ENCODE measurements at regions not wholly inside any gene's neighbourhood (a gene's known extent, or its start where the extent isn't known, plus 50 kb on each side); places are given as distances from the start of the nearest gene placed in this dataset.

DNA sequence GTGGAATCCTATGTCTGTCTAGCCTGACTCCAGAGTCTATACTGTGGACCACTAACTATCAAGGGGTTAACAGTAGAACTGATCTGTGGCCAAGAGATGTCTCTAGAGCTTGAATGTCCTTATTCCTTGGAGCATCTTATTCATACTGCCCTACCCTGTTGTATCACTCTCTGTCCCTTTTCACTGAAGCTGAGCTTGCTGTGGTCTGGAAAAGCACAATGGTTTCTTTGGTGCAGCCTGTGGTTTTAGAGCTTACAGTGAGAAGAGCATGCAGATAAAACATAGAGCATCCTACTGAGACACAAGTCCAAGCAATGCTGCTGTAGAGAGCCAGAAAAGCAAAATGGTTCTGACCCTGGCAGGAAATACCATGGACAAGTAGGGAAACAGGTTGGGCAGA, 367.0 kb upstream of the ATP2B1 start:
- TF ChIP-seq, protein P1, sequence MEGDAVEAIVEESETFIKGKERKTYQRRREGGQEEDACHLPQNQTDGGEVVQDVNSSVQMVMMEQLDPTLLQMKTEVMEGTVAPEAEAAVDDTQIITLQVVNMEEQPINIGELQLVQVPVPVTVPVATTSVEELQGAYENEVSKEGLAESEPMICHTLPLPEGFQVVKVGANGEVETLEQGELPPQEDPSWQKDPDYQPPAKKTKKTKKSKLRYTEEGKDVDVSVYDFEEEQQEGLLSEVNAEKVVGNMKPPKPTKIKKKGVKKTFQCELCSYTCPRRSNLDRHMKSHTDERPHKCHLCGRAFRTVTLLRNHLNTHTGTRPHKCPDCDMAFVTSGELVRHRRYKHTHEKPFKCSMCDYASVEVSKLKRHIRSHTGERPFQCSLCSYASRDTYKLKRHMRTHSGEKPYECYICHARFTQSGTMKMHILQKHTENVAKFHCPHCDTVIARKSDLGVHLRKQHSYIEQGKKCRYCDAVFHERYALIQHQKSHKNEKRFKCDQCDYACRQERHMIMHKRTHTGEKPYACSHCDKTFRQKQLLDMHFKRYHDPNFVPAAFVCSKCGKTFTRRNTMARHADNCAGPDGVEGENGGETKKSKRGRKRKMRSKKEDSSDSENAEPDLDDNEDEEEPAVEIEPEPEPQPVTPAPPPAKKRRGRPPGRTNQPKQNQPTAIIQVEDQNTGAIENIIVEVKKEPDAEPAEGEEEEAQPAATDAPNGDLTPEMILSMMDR (IDR thresholded peaks at IDR 0.05; ENCODE audit: low read depth, low read length), result no peak
- Histone ChIP-seq H3K36me3 (no peaks in the 10 kb centered on the region), H3K9me3 (ENCODE audit: severe bottlenecking) (no peaks in the 10 kb centered on the region), H3K27me3 (ENCODE audit: insufficient read depth, low read depth, severe bottlenecking) (no peaks in the 10 kb centered on the region), H3K4me3 (ENCODE audit: low read depth, low read length) (no peak overlapping the region), H3K27ac (no peak overlapping the region)
- DNase-seq, result no peak

DNA sequence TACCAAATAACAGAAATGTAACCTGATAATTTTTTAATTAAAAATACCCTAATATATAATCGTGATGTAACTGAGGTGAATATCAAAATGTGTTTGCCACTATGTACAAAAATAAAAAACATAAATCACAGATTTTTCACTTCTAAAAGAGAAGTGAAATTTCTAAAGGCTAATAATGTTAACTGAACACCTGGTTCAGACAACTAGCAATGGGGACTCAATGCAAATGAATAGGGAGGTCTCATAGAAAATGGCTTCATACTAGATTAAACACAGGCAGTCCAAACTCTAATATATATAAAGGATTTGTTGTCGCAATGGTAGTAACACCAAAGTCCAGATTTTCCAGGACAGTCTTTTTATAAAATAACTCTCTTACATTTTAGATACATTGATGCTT, 365.4 kb upstream of the ATP2B1 start:
- no peak overlapping the region for H3K4me3 ChIP-seq (ENCODE audit: low read depth, low read length)
- no peaks in the 10 kb centered on the region for H3K36me3 ChIP-seq
- DNase-seq, result no peak
- no peaks in the 10 kb centered on the region for H3K27me3 ChIP-seq (ENCODE audit: insufficient read depth, low read depth, severe bottlenecking)
- no peak overlapping the region for H3K27ac ChIP-seq
- no peaks in the 10 kb centered on the region for H3K9me3 ChIP-seq (ENCODE audit: severe bottlenecking)
- TF ChIP-seq, protein P1 (IDR thresholded peaks at IDR 0.05; ENCODE audit: low read depth, low read length), result no peak

DNA sequence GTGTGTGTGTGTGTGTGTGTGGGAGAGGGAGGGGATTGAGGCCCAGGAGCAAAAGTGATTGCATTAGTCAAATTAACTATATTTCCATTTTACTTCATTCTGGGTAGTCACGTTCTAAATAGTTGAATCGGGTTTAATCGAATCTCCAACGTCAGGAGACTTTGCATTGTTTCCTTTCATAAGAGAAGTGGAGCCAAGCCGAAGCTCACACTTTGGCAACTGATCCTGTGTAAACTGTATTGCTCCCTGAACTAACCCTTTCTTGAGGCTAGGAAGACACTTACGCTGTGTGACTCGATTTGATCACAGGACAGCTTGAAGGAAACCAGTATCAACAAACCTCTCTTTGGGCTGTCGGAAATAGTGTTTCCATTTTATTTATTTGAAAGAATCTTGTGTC, 363.4 kb upstream of the ATP2B1 start:
- TF ChIP-seq, protein P1 (IDR thresholded peaks at IDR 0.05; ENCODE audit: low read depth, low read length), result no peak
- no peak overlapping the region for H3K4me3 ChIP-seq (ENCODE audit: low read depth, low read length)
- H3K27me3 ChIP-seq (ENCODE audit: insufficient read depth, low read depth, severe bottlenecking), result no peaks in the 10 kb centered on the region
- no peaks in the 10 kb centered on the region for H3K36me3 ChIP-seq
- no peak for DNase-seq
- H3K9me3 ChIP-seq (ENCODE audit: severe bottlenecking), result no peaks in the 10 kb centered on the region
- H3K27ac ChIP-seq, result no peak overlapping the region

DNA sequence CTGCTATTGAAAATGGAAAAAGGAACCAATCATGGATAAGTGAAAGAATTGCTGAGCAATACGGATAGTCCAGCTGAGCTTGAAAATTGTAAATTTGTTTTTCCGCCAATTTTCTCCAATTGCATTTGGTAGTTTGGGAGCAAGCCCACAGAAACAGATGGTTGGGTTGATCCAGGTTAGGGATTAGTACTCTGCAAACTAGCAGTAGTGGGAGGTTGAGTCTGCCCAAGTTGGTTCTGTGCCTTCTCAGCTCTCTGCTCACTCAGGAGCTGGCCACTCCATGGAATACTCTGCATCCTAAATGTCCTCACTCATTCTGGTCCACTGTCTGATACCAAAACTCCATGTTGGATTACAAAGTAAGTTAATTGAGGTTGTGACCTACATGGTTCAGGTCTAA, 361.1 kb upstream of the ATP2B1 start:
- TF ChIP-seq, protein P1 (IDR thresholded peaks at IDR 0.05; ENCODE audit: low read depth, low read length), result no peak

DNA sequence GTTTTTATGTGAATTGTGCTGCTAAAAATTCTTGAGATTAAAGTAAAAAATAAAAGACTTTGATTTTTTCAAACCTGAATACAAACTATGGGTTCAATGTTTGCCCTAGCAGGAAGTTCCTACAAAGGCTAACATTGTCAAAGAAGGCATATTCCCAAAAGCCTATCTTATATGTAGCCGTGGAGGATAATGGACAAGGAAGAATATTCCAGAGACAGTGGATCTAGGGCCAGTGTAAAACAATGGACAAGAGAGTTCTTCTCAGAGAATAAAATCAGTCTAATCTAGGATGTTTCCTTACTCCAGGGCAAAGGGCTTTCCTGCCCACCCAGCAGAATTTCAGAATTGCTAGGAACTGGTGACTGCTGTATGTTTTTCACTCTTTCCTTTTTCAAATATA, 359.2 kb upstream of the ATP2B1 start:
- Histone ChIP-seq H3K36me3 (no peaks in the 10 kb centered on the region), H3K4me3 (ENCODE audit: low read depth, low read length) (no peak overlapping the region), H3K27me3 (ENCODE audit: insufficient read depth, low read depth, severe bottlenecking) (no peaks in the 10 kb centered on the region), H3K9me3 (ENCODE audit: severe bottlenecking) (no peaks in the 10 kb centered on the region), H3K27ac (no peak overlapping the region)
- no peak for DNase-seq
- TF ChIP-seq, protein P1 (IDR thresholded peaks at IDR 0.05; ENCODE audit: low read depth, low read length), result no peak

More for the DNA sequence above, 361.1 kb upstream of the ATP2B1 start:
- Histone ChIP-seq H3K36me3 (no peaks in the 10 kb centered on the region), H3K27ac (no peak overlapping the region), H3K4me3 (ENCODE audit: low read depth, low read length) (no peak overlapping the region), H3K27me3 (ENCODE audit: insufficient read depth, low read depth, severe bottlenecking) (no peaks in the 10 kb centered on the region), H3K9me3 (ENCODE audit: severe bottlenecking) (no peaks in the 10 kb centered on the region)
- DNase-seq, result no peak
